ENCODE measurements at regions not wholly inside any gene's neighbourhood (a gene's known extent, or its start where the extent isn't known, plus 50 kb on each side); places are given as distances from the start of the nearest gene placed in this dataset.

- Histone ChIP-seq H3K9ac (ENCODE audit: low read length in 2 of 2) (no peak overlapping the region), H3K4me1 (ENCODE audit: control insufficient read depth, insufficient read depth, low read length) (no peaks in the 10 kb centered on the region), H3K27me3 (ENCODE audit: control insufficient read depth in 1 of 2, insufficient read depth in 2 of 2, low read length in 2 of 2) (no peaks in the 10 kb centered on the region), H3K4me3 (ENCODE audit: low read length in 2 of 2) (no peak overlapping the region), H3K9me3 (ENCODE audit: control insufficient read depth in 2 of 2, low read length in 2 of 2) (no peaks in the 10 kb centered on the region), H3K36me3 (ENCODE audit: control insufficient read depth in 2 of 2, insufficient read depth in 2 of 2, low read length in 2 of 2) (no peaks in the 10 kb centered on the region), H3K27ac (ENCODE audit: low read length) (no peak overlapping the region)
Observed at GRCh38 chr6:21710216-21710615, 116.7 kb downstream of the SOX4 start.

GRCh38 chr6:21710908-21711627 lies 117.5 kb downstream of the SOX4 start:
- H3K9ac ChIP-seq (ENCODE audit: low read length in 2 of 2): no peak overlapping the region
- H3K36me3 ChIP-seq (ENCODE audit: control insufficient read depth in 2 of 2, insufficient read depth in 2 of 2, low read length in 2 of 2): no peaks in the 10 kb centered on the region
- H3K27me3 ChIP-seq (ENCODE audit: control insufficient read depth in 1 of 2, insufficient read depth in 2 of 2, low read length in 2 of 2): no peaks in the 10 kb centered on the region
- H3K4me1 ChIP-seq (ENCODE audit: control insufficient read depth, insufficient read depth, low read length): no peaks in the 10 kb centered on the region
- H3K4me3 ChIP-seq (ENCODE audit: low read length in 2 of 2): no peak overlapping the region
- no peak overlapping the region for H3K27ac ChIP-seq (ENCODE audit: low read length)
- H3K9me3 ChIP-seq (ENCODE audit: control insufficient read depth in 2 of 2, low read length in 2 of 2): no peaks in the 10 kb centered on the region

GRCh38 chr6:21712213-21712612 lies 118.7 kb downstream of the SOX4 start:
- no peaks in the 10 kb centered on the region for H3K9me3 ChIP-seq (ENCODE audit: control insufficient read depth in 2 of 2, low read length in 2 of 2)
- H3K4me3 ChIP-seq (ENCODE audit: low read length in 2 of 2): no peak overlapping the region
- no peak overlapping the region for H3K27ac ChIP-seq (ENCODE audit: low read length)
- no peaks in the 10 kb centered on the region for H3K36me3 ChIP-seq (ENCODE audit: control insufficient read depth in 2 of 2, insufficient read depth in 2 of 2, low read length in 2 of 2)
- H3K9ac ChIP-seq (ENCODE audit: low read length in 2 of 2): no peak overlapping the region
- H3K27me3 ChIP-seq (ENCODE audit: control insufficient read depth in 1 of 2, insufficient read depth in 2 of 2, low read length in 2 of 2): no peaks in the 10 kb centered on the region
- no peaks in the 10 kb centered on the region for H3K4me1 ChIP-seq (ENCODE audit: control insufficient read depth, insufficient read depth, low read length)

GRCh38 chr6:21713481-21713880 lies 119.9 kb downstream of the SOX4 start:
- Histone ChIP-seq H3K27ac (ENCODE audit: low read length) (no peak overlapping the region), H3K9ac (ENCODE audit: low read length in 2 of 2) (no peak overlapping the region), H3K9me3 (ENCODE audit: control insufficient read depth in 2 of 2, low read length in 2 of 2) (no peaks in the 10 kb centered on the region), H3K4me1 (ENCODE audit: control insufficient read depth, insufficient read depth, low read length) (no peaks in the 10 kb centered on the region), H3K4me3 (ENCODE audit: low read length in 2 of 2) (no peak overlapping the region), H3K27me3 (ENCODE audit: control insufficient read depth in 1 of 2, insufficient read depth in 2 of 2, low read length in 2 of 2) (no peaks in the 10 kb centered on the region), H3K36me3 (ENCODE audit: control insufficient read depth in 2 of 2, insufficient read depth in 2 of 2, low read length in 2 of 2) (no peaks in the 10 kb centered on the region)

- H3K4me3 ChIP-seq (ENCODE audit: low read length in 2 of 2): no peak overlapping the region
- H3K9ac ChIP-seq (ENCODE audit: low read length in 2 of 2): no peak overlapping the region
- H3K36me3 ChIP-seq (ENCODE audit: control insufficient read depth in 2 of 2, insufficient read depth in 2 of 2, low read length in 2 of 2): no peaks in the 10 kb centered on the region
- H3K27ac ChIP-seq (ENCODE audit: low read length): no peak overlapping the region
- H3K4me1 ChIP-seq (ENCODE audit: control insufficient read depth, insufficient read depth, low read length): no peaks in the 10 kb centered on the region
- H3K9me3 ChIP-seq (ENCODE audit: control insufficient read depth in 2 of 2, low read length in 2 of 2): peaks cover 0 to 3% of the 10 kb centered on the region in 2 donors
- H3K27me3 ChIP-seq (ENCODE audit: control insufficient read depth in 1 of 2, insufficient read depth in 2 of 2, low read length in 2 of 2): no peaks in the 10 kb centered on the region
Observed at GRCh38 chr6:21715180-21715579, 121.6 kb downstream of the SOX4 start.

DNA sequence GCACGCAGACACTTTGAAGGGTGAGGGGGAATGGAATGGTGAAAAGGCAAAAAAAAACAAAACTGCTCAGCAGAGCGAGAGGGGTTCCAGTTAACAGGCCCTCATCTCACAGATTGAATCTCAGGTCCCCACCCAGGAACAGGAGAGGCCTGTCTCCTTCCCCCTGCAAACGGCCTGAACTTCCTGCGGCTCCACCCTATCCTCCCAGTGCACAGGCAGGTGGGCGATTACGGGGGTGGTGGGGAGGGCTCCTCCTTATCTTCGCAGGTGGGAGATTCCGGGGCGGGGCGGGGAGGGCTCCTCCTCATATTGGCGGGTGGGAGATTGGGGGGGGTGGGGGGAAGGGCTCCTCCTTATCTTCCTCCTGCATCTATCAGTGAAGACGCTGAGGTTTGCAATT lies 129.0 kb downstream of the SOX4 start:
- Histone ChIP-seq H3K4me1 (ENCODE audit: control insufficient read depth, insufficient read depth, low read length) (no peaks in the 10 kb centered on the region), H3K27ac (ENCODE audit: low read length) (no peak overlapping the region), H3K36me3 (ENCODE audit: control insufficient read depth in 2 of 2, insufficient read depth in 2 of 2, low read length in 2 of 2) (no peaks in the 10 kb centered on the region), H3K27me3 (ENCODE audit: control insufficient read depth in 1 of 2, insufficient read depth in 2 of 2, low read length in 2 of 2) (no peaks in the 10 kb centered on the region), H3K9me3 (ENCODE audit: control insufficient read depth in 2 of 2, low read length in 2 of 2) (peaks cover 0 to 3% of the 10 kb centered on the region in 2 donors), H3K9ac (ENCODE audit: low read length in 2 of 2) (no peak overlapping the region), H3K4me3 (ENCODE audit: low read length in 2 of 2) (no peak overlapping the region)

- no peak overlapping the region for H3K4me3 ChIP-seq (ENCODE audit: low read length in 2 of 2)
- no peaks in the 10 kb centered on the region for H3K9me3 ChIP-seq (ENCODE audit: control insufficient read depth in 2 of 2, low read length in 2 of 2)
- no peaks in the 10 kb centered on the region for H3K36me3 ChIP-seq (ENCODE audit: control insufficient read depth in 2 of 2, insufficient read depth in 2 of 2, low read length in 2 of 2)
- H3K4me1 ChIP-seq (ENCODE audit: control insufficient read depth, insufficient read depth, low read length): peaks cover 5% of the 10 kb centered on the region
- H3K27me3 ChIP-seq (ENCODE audit: control insufficient read depth in 1 of 2, insufficient read depth in 2 of 2, low read length in 2 of 2): no peaks in the 10 kb centered on the region
- H3K27ac ChIP-seq (ENCODE audit: low read length): no peak overlapping the region
- H3K9ac ChIP-seq (ENCODE audit: low read length in 2 of 2): no peak overlapping the region
Observed at GRCh38 chr6:21726676-21727075, 133.1 kb downstream of the SOX4 start.

DNA sequence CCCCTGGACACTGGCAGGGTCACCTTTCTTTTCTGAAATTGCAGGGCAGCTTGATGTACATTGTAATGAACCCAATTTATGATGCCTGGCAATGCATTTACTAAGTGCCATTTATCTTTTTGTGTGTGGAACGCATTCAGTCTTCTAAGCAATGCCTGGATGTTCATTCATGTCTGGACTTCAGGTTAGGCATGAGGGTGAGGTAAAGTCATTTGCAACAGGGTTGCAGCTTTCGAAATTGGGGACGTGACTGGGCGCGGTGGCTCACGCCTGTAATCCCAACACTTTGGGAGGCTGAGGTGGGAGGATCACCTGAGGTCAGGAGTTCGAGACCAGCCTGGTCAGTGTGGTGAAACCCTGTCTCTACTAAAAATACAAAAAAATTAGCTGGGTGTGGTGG lies 134.6 kb downstream of the SOX4 start:
- H3K4me1 ChIP-seq (ENCODE audit: control insufficient read depth, insufficient read depth, low read length): peaks cover 6% of the 10 kb centered on the region
- H3K36me3 ChIP-seq (ENCODE audit: control insufficient read depth in 2 of 2, insufficient read depth in 2 of 2, low read length in 2 of 2): no peaks in the 10 kb centered on the region
- no peaks in the 10 kb centered on the region for H3K27me3 ChIP-seq (ENCODE audit: control insufficient read depth in 1 of 2, insufficient read depth in 2 of 2, low read length in 2 of 2)
- H3K9me3 ChIP-seq (ENCODE audit: control insufficient read depth in 2 of 2, low read length in 2 of 2): no peaks in the 10 kb centered on the region
- H3K9ac ChIP-seq (ENCODE audit: low read length in 2 of 2): no peak overlapping the region
- no peak overlapping the region for H3K4me3 ChIP-seq (ENCODE audit: low read length in 2 of 2)
- H3K27ac ChIP-seq (ENCODE audit: low read length): no peak overlapping the region

DNA sequence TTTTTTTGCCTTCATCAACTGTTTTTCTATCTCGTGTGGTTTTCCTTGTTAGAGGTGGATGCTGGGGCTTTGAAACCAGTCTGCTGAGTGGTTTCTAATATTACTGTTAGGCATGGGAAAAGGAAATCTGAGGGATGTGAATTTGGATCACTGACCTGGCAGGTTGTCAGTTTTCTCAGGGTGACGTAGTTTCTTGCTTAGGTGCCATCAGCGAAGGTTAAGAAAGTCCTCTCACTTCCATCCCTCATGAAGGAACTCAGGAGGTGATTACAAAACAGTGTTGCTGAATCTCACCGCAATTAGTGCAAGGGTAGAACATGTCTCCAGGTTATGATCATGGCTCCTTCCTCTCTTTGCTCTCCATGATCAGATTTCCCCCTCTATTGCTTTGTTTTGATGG lies 135.9 kb downstream of the SOX4 start:
- H3K9me3 ChIP-seq (ENCODE audit: control insufficient read depth in 2 of 2, low read length in 2 of 2): no peaks in the 10 kb centered on the region
- peaks cover 6% of the 10 kb centered on the region for H3K4me1 ChIP-seq (ENCODE audit: control insufficient read depth, insufficient read depth, low read length)
- H3K27ac ChIP-seq (ENCODE audit: low read length): no peak overlapping the region
- no peaks in the 10 kb centered on the region for H3K36me3 ChIP-seq (ENCODE audit: control insufficient read depth in 2 of 2, insufficient read depth in 2 of 2, low read length in 2 of 2)
- no peaks in the 10 kb centered on the region for H3K27me3 ChIP-seq (ENCODE audit: control insufficient read depth in 1 of 2, insufficient read depth in 2 of 2, low read length in 2 of 2)
- no peak overlapping the region for H3K9ac ChIP-seq (ENCODE audit: low read length in 2 of 2)
- H3K4me3 ChIP-seq (ENCODE audit: low read length in 2 of 2): no peak overlapping the region

- H3K4me1 ChIP-seq (ENCODE audit: control insufficient read depth, insufficient read depth, low read length): peaks cover 6% of the 10 kb centered on the region
- no peaks in the 10 kb centered on the region for H3K9me3 ChIP-seq (ENCODE audit: control insufficient read depth in 2 of 2, low read length in 2 of 2)
- no peaks in the 10 kb centered on the region for H3K36me3 ChIP-seq (ENCODE audit: control insufficient read depth in 2 of 2, insufficient read depth in 2 of 2, low read length in 2 of 2)
- no peaks in the 10 kb centered on the region for H3K27me3 ChIP-seq (ENCODE audit: control insufficient read depth in 1 of 2, insufficient read depth in 2 of 2, low read length in 2 of 2)
- no peak overlapping the region for H3K4me3 ChIP-seq (ENCODE audit: low read length in 2 of 2)
- H3K27ac ChIP-seq (ENCODE audit: low read length): no peak overlapping the region
- no peak overlapping the region for H3K9ac ChIP-seq (ENCODE audit: low read length in 2 of 2)
Observed at GRCh38 chr6:21730533-21730932, 137.0 kb downstream of the SOX4 start.

GRCh38 chr6:21731411-21732031 lies 138.0 kb downstream of the SOX4 start:
- Histone ChIP-seq H3K27me3 (ENCODE audit: control insufficient read depth in 1 of 2, insufficient read depth in 2 of 2, low read length in 2 of 2) (no peaks in the 10 kb centered on the region), H3K4me3 (ENCODE audit: low read length in 2 of 2) (no peak overlapping the region), H3K4me1 (ENCODE audit: control insufficient read depth, insufficient read depth, low read length) (peaks cover 6% of the 10 kb centered on the region), H3K9me3 (ENCODE audit: control insufficient read depth in 2 of 2, low read length in 2 of 2) (no peaks in the 10 kb centered on the region), H3K27ac (ENCODE audit: low read length) (no peak overlapping the region), H3K36me3 (ENCODE audit: control insufficient read depth in 2 of 2, insufficient read depth in 2 of 2, low read length in 2 of 2) (no peaks in the 10 kb centered on the region), H3K9ac (ENCODE audit: low read length in 2 of 2) (no peak overlapping the region)

Measured in stomach smooth muscle (tissue), 2 donors.